Endodermal cell (in vitro differentiated cells): ENCODE measurements at regions not wholly inside any gene's neighbourhood (a gene's known extent, or its start where the extent isn't known, plus 50 kb on each side); places are given as distances from the start of the nearest gene placed in this dataset.
"Not testable (repeated sequence)": the region's sequence is repeated elsewhere in the genome, so short reads cannot be mapped to it uniquely, and the experiment has no call there.

ENCODE experiments used
- DNase-seq: peaks from one replicate; pipeline ENCODE4 v3.0.0-alpha.2; 2017
- H3K27ac ChIP-seq: 2 replicates; pipeline ENCODE4 v1.5.1; 2013; ENCODE audit warnings: mild to moderate bottlenecking, low read depth, low read length, moderate library complexity
- H3K27me3 ChIP-seq: 2 replicates; pipeline ENCODE4 v1.6.1; 2013; ENCODE audit warnings: mild to moderate bottlenecking, low read length, moderate library complexity; ENCODE audit not compliant: insufficient read depth, control insufficient read depth, poor library complexity, severe bottlenecking
- H3K36me3 ChIP-seq: 2 replicates; pipeline ENCODE4 v1.7.0; 2013; ENCODE audit warnings: mild to moderate bottlenecking, low read length, moderate library complexity; ENCODE audit not compliant: control insufficient read depth, insufficient read depth
- H3K4me1 ChIP-seq: one replicate; pipeline ENCODE4 v1.7.0; 2013; ENCODE audit warnings: low read length; ENCODE audit not compliant: control insufficient read depth, insufficient read depth
- H3K4me3 ChIP-seq: 2 replicates; pipeline ENCODE4 v1.5.1; 2013; ENCODE audit warnings: mild to moderate bottlenecking, low read length, moderate library complexity
- H3K9ac ChIP-seq: 2 replicates; pipeline ENCODE4 v1.6.1; 2013; ENCODE audit warnings: mild to moderate bottlenecking, low read length, moderate library complexity; ENCODE audit not compliant: poor library complexity, severe bottlenecking; ENCODE audit errors: extremely low read depth
- H3K9me3 ChIP-seq: 2 replicates; pipeline ENCODE4 v1.6.1; 2013; ENCODE audit warnings: mild to moderate bottlenecking, low read length, moderate library complexity; ENCODE audit not compliant: control insufficient read depth
- H3K27ac Mint-ChIP-seq: 2 replicates; pipeline ENCODE4 v1.8.0; 2020; ENCODE audit warnings: mixed read lengths
- H3K27me3 Mint-ChIP-seq: 2 replicates; pipeline ENCODE4 v1.8.0; 2021; ENCODE audit warnings: mild to moderate bottlenecking, mixed read lengths; ENCODE audit not compliant: insufficient read depth
- H3K36me3 Mint-ChIP-seq: 2 replicates; pipeline ENCODE4 v1.8.0; 2020; ENCODE audit warnings: low read depth, mixed read lengths
- H3K4me1 Mint-ChIP-seq: 2 replicates; pipeline ENCODE4 v1.8.0; 2020; ENCODE audit warnings: mixed read lengths
- H3K4me3 Mint-ChIP-seq: 2 replicates; pipeline ENCODE4 v1.8.0; 2020; ENCODE audit warnings: mild to moderate bottlenecking, moderate library complexity, mixed read lengths
- H3K9me3 Mint-ChIP-seq: 2 replicates; pipeline ENCODE4 v1.8.0; 2020; ENCODE audit warnings: mild to moderate bottlenecking, mixed read lengths
- WGBS, 2 experiments: methylation state at CpG; one replicate each; pipeline versions ENCODE4 v1.1.5 to v1.1.7; 2013; ENCODE audit warnings: missing lambda C conversion rate in 2 of 2, mixed read lengths in 1 of 2; ENCODE audit not compliant: insufficient coverage in 1 of 2, insufficient read length in 1 of 2; 5-methylcytosine and 5-hydroxymethylcytosine counted together
- TF ChIP-seq, protein P1 (sequence below): fragments of 200-600 bp; sonication (generic); conservative IDR thresholded peaks from 2 replicates; pipeline ENCODE4 v1.5.0; 2021; ENCODE audit warnings: antibody characterized with exemption, mild to moderate bottlenecking

DNA sequence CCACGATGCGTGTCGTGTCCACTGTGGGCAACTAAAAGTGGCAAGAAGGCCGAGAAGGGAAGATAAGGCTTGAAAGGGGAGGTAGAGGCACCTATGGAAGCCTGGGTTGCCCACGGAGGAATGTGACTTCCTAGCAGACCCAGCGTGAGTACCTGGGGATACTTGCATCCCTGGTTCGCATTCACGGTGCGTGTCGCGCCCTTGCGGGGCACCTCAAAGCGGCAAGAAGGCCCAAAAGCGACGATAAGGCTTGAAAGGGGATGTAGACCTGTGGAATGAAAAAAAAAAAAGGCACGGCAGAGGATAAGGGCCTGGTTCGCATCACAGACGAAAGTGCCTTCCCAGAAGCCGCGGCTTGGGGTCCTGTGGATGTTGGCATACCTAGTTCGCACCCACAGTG lies 282.9 kb downstream of the ALG10 start:
- no peak for DNase-seq
- Histone ChIP-seq H3K9ac (no peak overlapping the region), H3K36me3 (no peaks in the 10 kb centered on the region), H3K4me3 (no peak overlapping the region), H3K4me1 (no peaks in the 10 kb centered on the region), H3K27ac (no peak overlapping the region), H3K9me3 (peaks cover 60% of the 10 kb centered on the region), H3K27me3 (no peaks in the 10 kb centered on the region)
- TF ChIP-seq, protein P1, sequence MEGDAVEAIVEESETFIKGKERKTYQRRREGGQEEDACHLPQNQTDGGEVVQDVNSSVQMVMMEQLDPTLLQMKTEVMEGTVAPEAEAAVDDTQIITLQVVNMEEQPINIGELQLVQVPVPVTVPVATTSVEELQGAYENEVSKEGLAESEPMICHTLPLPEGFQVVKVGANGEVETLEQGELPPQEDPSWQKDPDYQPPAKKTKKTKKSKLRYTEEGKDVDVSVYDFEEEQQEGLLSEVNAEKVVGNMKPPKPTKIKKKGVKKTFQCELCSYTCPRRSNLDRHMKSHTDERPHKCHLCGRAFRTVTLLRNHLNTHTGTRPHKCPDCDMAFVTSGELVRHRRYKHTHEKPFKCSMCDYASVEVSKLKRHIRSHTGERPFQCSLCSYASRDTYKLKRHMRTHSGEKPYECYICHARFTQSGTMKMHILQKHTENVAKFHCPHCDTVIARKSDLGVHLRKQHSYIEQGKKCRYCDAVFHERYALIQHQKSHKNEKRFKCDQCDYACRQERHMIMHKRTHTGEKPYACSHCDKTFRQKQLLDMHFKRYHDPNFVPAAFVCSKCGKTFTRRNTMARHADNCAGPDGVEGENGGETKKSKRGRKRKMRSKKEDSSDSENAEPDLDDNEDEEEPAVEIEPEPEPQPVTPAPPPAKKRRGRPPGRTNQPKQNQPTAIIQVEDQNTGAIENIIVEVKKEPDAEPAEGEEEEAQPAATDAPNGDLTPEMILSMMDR = no peak
- Mint-ChIP-seq H3K4me1 (no peaks in the 10 kb centered on the region), H3K9me3 (peaks cover 4% of the 10 kb centered on the region), H3K4me3 (no peak overlapping the region), H3K27ac (no peak overlapping the region), H3K27me3 (no peaks in the 10 kb centered on the region), H3K36me3 (peaks cover 21% of the 10 kb centered on the region)
- WGBS, 2 experiments = 85 to 87% methylated on average over 20 to 21 of the region's 21 CpGs

DNA sequence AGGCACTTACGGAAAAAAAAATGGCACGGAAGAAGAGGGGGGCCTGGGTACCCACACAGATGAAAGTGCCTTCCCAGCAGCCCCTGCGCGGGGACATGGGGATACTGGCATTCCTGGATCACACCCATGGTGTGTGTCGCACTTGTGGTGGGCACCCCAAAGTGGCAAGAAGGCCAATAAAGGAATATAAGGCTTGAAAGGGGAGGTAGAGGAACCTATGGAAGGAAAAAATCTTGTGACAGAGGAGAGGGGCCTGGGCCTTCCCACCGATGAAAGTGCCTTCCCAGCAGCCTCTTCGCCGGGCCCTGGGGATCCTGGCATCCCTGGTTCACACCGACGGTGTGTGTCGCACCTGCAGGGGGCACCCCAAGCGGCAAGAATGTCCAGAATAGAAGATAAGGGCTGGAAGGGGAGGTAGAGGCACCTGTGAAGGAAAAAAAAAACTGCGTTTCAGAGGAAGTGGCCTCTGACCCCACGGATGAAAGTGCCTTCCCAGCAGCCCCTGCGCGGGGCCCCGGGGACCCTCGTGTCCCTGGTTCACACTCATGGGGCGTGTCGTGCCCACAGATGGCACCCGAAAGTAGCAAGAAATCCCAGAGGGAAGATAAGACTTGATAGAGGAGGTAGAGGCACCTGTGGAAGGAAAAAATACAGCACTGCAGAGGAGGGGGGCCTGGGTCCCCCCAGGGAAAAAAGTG lies 284.0 kb downstream of the ALG10 start:
- no peaks in the 10 kb centered on the region for H3K4me1 ChIP-seq
- WGBS, 2 experiments = 83 to 88% methylated on average over 17 to 21 of the region's 21 CpGs
- H3K4me3 ChIP-seq = no peak overlapping the region
- no peak overlapping the region for H3K27ac ChIP-seq
- H3K9me3 Mint-ChIP-seq = peaks cover 14% of the 10 kb centered on the region
- H3K27ac Mint-ChIP-seq = no peak overlapping the region
- no peak overlapping the region for H3K9ac ChIP-seq
- H3K36me3 ChIP-seq = no peaks in the 10 kb centered on the region
- H3K27me3 Mint-ChIP-seq = no peaks in the 10 kb centered on the region
- no peak overlapping the region for H3K4me3 Mint-ChIP-seq
- no peak for DNase-seq
- peaks cover 18% of the 10 kb centered on the region for H3K36me3 Mint-ChIP-seq
- H3K9me3 ChIP-seq = peaks cover 49% of the 10 kb centered on the region
- H3K27me3 ChIP-seq = no peaks in the 10 kb centered on the region
- no peaks in the 10 kb centered on the region for H3K4me1 Mint-ChIP-seq
- TF ChIP-seq, protein P1 = no peak

DNA sequence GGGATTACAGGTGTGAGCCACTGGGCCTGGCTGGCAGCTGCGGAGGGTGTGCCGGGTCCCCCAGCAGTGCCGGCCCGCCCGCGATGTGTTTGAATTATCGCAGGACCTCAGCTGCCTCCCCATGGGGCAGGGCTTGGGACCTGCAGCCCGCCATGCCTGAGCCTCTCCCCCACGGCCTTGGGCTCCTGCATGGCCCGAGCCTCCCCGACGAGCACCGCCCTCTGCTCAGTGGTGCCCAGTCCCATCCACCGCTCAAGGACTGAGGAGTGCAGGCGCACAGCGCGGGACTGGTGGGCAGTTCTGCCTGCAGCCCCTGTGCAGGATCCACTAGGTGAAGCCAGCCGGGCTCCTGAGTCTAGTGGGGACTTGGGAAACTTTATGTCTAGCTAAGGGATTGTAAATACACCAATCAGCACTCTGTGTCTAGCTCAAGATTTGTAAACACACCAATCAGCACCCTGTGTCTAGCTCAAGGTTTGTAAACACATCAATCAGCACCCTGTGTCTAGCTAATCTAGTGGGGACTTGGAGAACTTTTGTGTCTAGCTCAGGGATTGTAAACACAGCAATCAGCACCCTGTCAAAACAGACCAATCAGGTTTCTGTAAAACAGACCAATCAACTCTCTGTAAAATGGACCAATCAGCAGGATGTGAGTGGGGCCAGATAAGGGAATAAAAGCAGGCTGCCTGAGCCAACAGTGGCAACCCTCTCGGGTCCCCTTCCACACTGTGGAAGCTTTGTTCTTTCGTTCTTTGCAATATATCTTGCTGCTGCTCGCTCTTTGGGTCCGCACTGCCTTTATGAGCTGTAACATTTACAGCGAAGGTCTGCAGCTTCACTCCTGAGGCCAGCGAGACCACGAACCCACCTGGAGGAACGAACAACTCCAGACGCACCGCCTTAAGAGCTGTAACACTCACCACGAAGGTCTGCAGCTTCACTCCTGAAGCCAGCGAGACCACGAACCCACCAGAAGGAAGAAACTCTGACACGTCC lies 287.8 kb downstream of the ALG10 start:
- not testable (repeated sequence) for H3K4me1 ChIP-seq, DNase-seq, H3K27ac ChIP-seq, H3K4me3 Mint-ChIP-seq, H3K4me1 Mint-ChIP-seq, H3K36me3 ChIP-seq, H3K27ac Mint-ChIP-seq, H3K4me3 ChIP-seq, H3K27me3 ChIP-seq, H3K9ac ChIP-seq, H3K27me3 Mint-ChIP-seq
- H3K9me3 Mint-ChIP-seq = peaks cover 53% of the 10 kb centered on the region
- H3K36me3 Mint-ChIP-seq = peaks cover 14% of the 10 kb centered on the region
- H3K9me3 ChIP-seq = peaks cover 50% of the 10 kb centered on the region
- WGBS, 2 experiments = 76 to 83% methylated on average over 16 to 32 of the region's 32 CpGs
